ENCODE measurements at regions not wholly inside any gene's neighbourhood (a gene's known extent, or its start where the extent isn't known, plus 50 kb on each side); places are given as distances from the start of the nearest gene placed in this dataset.
"Not testable (repeated sequence)": the region's sequence is repeated elsewhere in the genome, so short reads cannot be mapped to it uniquely, and the experiment has no call there.

- Mint-ChIP-seq H3K27me3 (no peaks in the 10 kb centered on the region), H3K4me1 (peaks cover 20% of the 10 kb centered on the region), H3K27ac (peak overlapping the region; percentile 8), H3K4me3 (no peak overlapping the region), H3K36me3 (ENCODE audit: low read depth) (peaks cover 13% of the 10 kb centered on the region), H3K9me3 (no peaks in the 10 kb centered on the region)
- CTCF ChIA-PET = interaction anchor here (1.1 kb wide), 1 partner anchor 31 kb away, joined by 3 read pairs; no protein-coding TSS in a partner anchor
- POLR2A ChIA-PET = interaction anchor here (1.7 kb wide), 1 partner anchor 9 kb away, joined by 6 read pairs; no protein-coding TSS in a partner anchor
- no peak for DNase-seq
These were observed 75.1 kb downstream of the PTTG1 start for GRCh38 chr5:160496784-160497183.

GRCh38 chr5:160497878-160498277 is 76.2 kb downstream of the PTTG1 start:
- Mint-ChIP-seq H3K4me3 (no peak overlapping the region), H3K27me3 (peaks cover 7% of the 10 kb centered on the region), H3K9me3 (no peaks in the 10 kb centered on the region), H3K4me1 (peaks cover 20% of the 10 kb centered on the region), H3K27ac (no peak overlapping the region), H3K36me3 (ENCODE audit: low read depth) (peaks cover 4% of the 10 kb centered on the region)
- POLR2A ChIA-PET = interaction anchor here (0.6 to 1.7 kb wide), 5 partner anchors 8 to 59 kb away, joined by 3 to 6 read pairs (median 4); no protein-coding TSS in a partner anchor
- CTCF ChIA-PET = interaction anchor here (1.1 to 2.3 kb wide), 5 partner anchors 8 to 59 kb away, joined by 3 to 13 read pairs (median 3); no protein-coding TSS in a partner anchor
- DNase-seq = no peak

- not testable (repeated sequence) for H3K36me3 Mint-ChIP-seq (ENCODE audit: low read depth); H3K27me3 Mint-ChIP-seq; DNase-seq; H3K27ac Mint-ChIP-seq; H3K4me3 Mint-ChIP-seq; H3K9me3 Mint-ChIP-seq
- ChIA-PET CTCF (interaction anchor here (1.4 to 2.3 kb wide), 5 partner anchors 8 to 60 kb away, joined by 3 to 13 read pairs (median 5); no protein-coding TSS in a partner anchor), POLR2A (interaction anchor here (0.6 to 1.7 kb wide), 5 partner anchors 8 to 60 kb away, joined by 3 to 6 read pairs (median 4); no protein-coding TSS in a partner anchor)
- peaks cover 20% of the 10 kb centered on the region for H3K4me1 Mint-ChIP-seq
These were observed 76.9 kb downstream of the PTTG1 start for GRCh38 chr5:160498441-160499043.

GRCh38 chr5:160500786-160501779 is 79.4 kb downstream of the PTTG1 start:
- CTCF ChIA-PET = interaction anchor here (1.5 to 1.9 kb wide), 2 partner anchors 62 to 63 kb away, joined by 3 to 11 read pairs; no protein-coding TSS in a partner anchor
- H3K4me1 Mint-ChIP-seq = peaks cover 24% of the 10 kb centered on the region
- H3K4me3 Mint-ChIP-seq = no peak overlapping the region
- H3K9me3 Mint-ChIP-seq = no peaks in the 10 kb centered on the region
- H3K27ac Mint-ChIP-seq = no peak overlapping the region
- POLR2A ChIA-PET = interaction anchor here (0.6 kb wide), 1 partner anchor 1142 kb away, joined by 3 read pairs; no protein-coding TSS in a partner anchor
- H3K27me3 Mint-ChIP-seq = peaks cover 7% of the 10 kb centered on the region
- DNase-seq = no peak
- H3K36me3 Mint-ChIP-seq (ENCODE audit: low read depth) = peaks cover 4% of the 10 kb centered on the region

- H3K4me3 Mint-ChIP-seq = no peak overlapping the region
- H3K27ac Mint-ChIP-seq = no peak overlapping the region
- ChIA-PET POLR2A (interaction anchor here (3.6 to 3.9 kb wide), 3 partner anchors 37 to 82 kb away, joined by 25 to 40 read pairs (median 32); partner anchors contain the start of gene PTTG1), CTCF (interaction anchor here (6.3 kb wide), 1 partner anchor 65 kb away, joined by 157 read pairs; no protein-coding TSS in a partner anchor)
- H3K9me3 Mint-ChIP-seq = no peaks in the 10 kb centered on the region
- H3K27me3 Mint-ChIP-seq = peaks cover 7% of the 10 kb centered on the region
- no peak for DNase-seq
- H3K4me1 Mint-ChIP-seq = peaks cover 44% of the 10 kb centered on the region
- H3K36me3 Mint-ChIP-seq (ENCODE audit: low read depth) = no peaks in the 10 kb centered on the region
These were observed 83.3 kb downstream of the PTTG1 start for GRCh38 chr5:160504906-160505305.

GRCh38 chr5:160506006-160507004 is 84.7 kb downstream of the PTTG1 start:
- peak overlapping the region; percentile 76 for H3K27ac Mint-ChIP-seq
- peak; percentile 87 for DNase-seq
- peak overlapping the region; percentile 9 for H3K4me3 Mint-ChIP-seq
- peaks cover 44% of the 10 kb centered on the region for H3K4me1 Mint-ChIP-seq
- H3K9me3 Mint-ChIP-seq = no peaks in the 10 kb centered on the region
- H3K36me3 Mint-ChIP-seq (ENCODE audit: low read depth) = no peaks in the 10 kb centered on the region
- ChIA-PET POLR2A (interaction anchor here (0.9 to 3.9 kb wide), 11 partner anchors 9 to 87 kb away, joined by 3 to 40 read pairs (median 8); partner anchors contain the start of genes PTTG1 and SLU7), CTCF (interaction anchor here (0.8 to 6.3 kb wide), 10 partner anchors 8 to 84 kb away, joined by 3 to 157 read pairs (median 4); no protein-coding TSS in a partner anchor)
- peaks cover 7% of the 10 kb centered on the region for H3K27me3 Mint-ChIP-seq

GRCh38 chr5:160507221-160507721 is 85.6 kb downstream of the PTTG1 start:
- Mint-ChIP-seq H3K9me3 (no peaks in the 10 kb centered on the region), H3K4me3 (peak overlapping the region; percentile 6), H3K27me3 (peaks cover 6% of the 10 kb centered on the region), H3K4me1 (peaks cover 44% of the 10 kb centered on the region), H3K36me3 (ENCODE audit: low read depth) (peaks cover 1% of the 10 kb centered on the region), H3K27ac (peak overlapping the region; percentile 19)
- DNase-seq = no peak
- POLR2A ChIA-PET = interaction anchor here (0.7 to 3.9 kb wide), 10 partner anchors 9 to 88 kb away, joined by 3 to 40 read pairs (median 8); partner anchors contain the start of genes PTTG1 and SLU7
- CTCF ChIA-PET = interaction anchor here (0.7 to 6.3 kb wide), 13 partner anchors 9 to 85 kb away, joined by 3 to 157 read pairs (median 4); partner anchors contain the start of gene PTTG1

- CTCF ChIA-PET = interaction anchor here (0.7 to 6.3 kb wide), 10 partner anchors 10 to 279 kb away, joined by 3 to 157 read pairs (median 5); partner anchors contain the start of gene PTTG1
These were observed 87.2 kb downstream of the PTTG1 start for GRCh38 chr5:160508780-160509361.

GRCh38 chr5:160511280-160511929 is 89.8 kb downstream of the PTTG1 start:
- ChIA-PET CTCF (interaction anchor here (1.7 to 6.3 kb wide), 2 partner anchors 72 to 73 kb away, joined by 4 to 157 read pairs; no protein-coding TSS in a partner anchor), POLR2A (no interaction called here)
- H3K4me1 Mint-ChIP-seq = peaks cover 36% of the 10 kb centered on the region
- H3K9me3 Mint-ChIP-seq = no peaks in the 10 kb centered on the region
- peaks cover 6% of the 10 kb centered on the region for H3K36me3 Mint-ChIP-seq (ENCODE audit: low read depth)
- H3K27ac Mint-ChIP-seq = no peak overlapping the region
- peaks cover 9% of the 10 kb centered on the region for H3K27me3 Mint-ChIP-seq
- no peak overlapping the region for H3K4me3 Mint-ChIP-seq
- DNase-seq = no peak

More at GRCh38 chr5:160508780-160509361, 87.2 kb downstream of the PTTG1 start:
- H3K36me3 Mint-ChIP-seq (ENCODE audit: low read depth) = peaks cover 6% of the 10 kb centered on the region
- H3K9me3 Mint-ChIP-seq = no peaks in the 10 kb centered on the region
- H3K4me1 Mint-ChIP-seq = peaks cover 51% of the 10 kb centered on the region
- peaks cover 9% of the 10 kb centered on the region for H3K27me3 Mint-ChIP-seq
- peak; percentile 75 for DNase-seq
- H3K4me3 Mint-ChIP-seq = no peak overlapping the region
- POLR2A ChIA-PET = interaction anchor here (1.2 to 3.9 kb wide), 2 partner anchors 39 to 69 kb away, joined by 3 to 40 read pairs; no protein-coding TSS in a partner anchor
- H3K27ac Mint-ChIP-seq = peak overlapping the region; percentile 24
